ENCODE measurements at regions not wholly inside any gene's neighbourhood (a gene's known extent, or its start where the extent isn't known, plus 50 kb on each side); places are given as distances from the start of the nearest gene placed in this dataset.

GRCh38 chr1:4171480-4172450 is 271.7 kb upstream of the C1orf174 start:
- Histone ChIP-seq H3K27me3 (peaks cover 0 to 67% (median 4%) of the 10 kb centered on the region in 3 donors), H3K4me3 (no peak overlapping the region), H3K27ac (no peak overlapping the region), H3K4me1 (no peaks in the 10 kb centered on the region), H3K36me3 (no peaks in the 10 kb centered on the region), H3K9me3 (no peaks in the 10 kb centered on the region)
- intact Hi-C loops (cut with DNase I; ENCODE audit: low total_unique reads) = no loop called here
- TF ChIP-seq POLR2AphosphoS5 (IDR thresholded peaks at IDR 0.05) = no peak
- TF ChIP-seq POLR2A (IDR thresholded peaks at IDR 0.05) = no peak
- TF ChIP-seq EP300 (IDR thresholded peaks at IDR 0.05) = no peak
- 42 to 51% (median 46%) methylated on average over 23 of the region's 23 CpGs for WGBS, 5 donors
- DNase-seq = peak; percentile 16 to 30

GRCh38 chr1:4172644-4173599 is 272.9 kb upstream of the C1orf174 start:
- DNase-seq = peak; percentile 25 to 29
- H3K36me3 ChIP-seq = no peaks in the 10 kb centered on the region
- H3K9me3 ChIP-seq = no peaks in the 10 kb centered on the region
- H3K27me3 ChIP-seq = peaks cover 0 to 58% (median 4%) of the 10 kb centered on the region in 3 donors
- H3K27ac ChIP-seq = no peak overlapping the region
- no peak overlapping the region for H3K4me3 ChIP-seq
- intact Hi-C loops (cut with DNase I; ENCODE audit: low total_unique reads) = no loop called here
- TF ChIP-seq POLR2A (IDR thresholded peaks at IDR 0.05) (no peak), CTCF (IDR thresholded peaks at IDR 0.05) (no peak), EP300 (IDR thresholded peaks at IDR 0.05) (no peak), POLR2AphosphoS5 (IDR thresholded peaks at IDR 0.05) (no peak)
- H3K4me1 ChIP-seq = no peaks in the 10 kb centered on the region
- WGBS, 5 donors = 41 to 50% (median 44%) methylated on average over 11 to 16 of the region's 16 CpGs

- no peaks in the 10 kb centered on the region for H3K36me3 ChIP-seq
- WGBS, 5 donors = 65 to 74% (median 74%) methylated on average over 9 of the region's 9 CpGs
- no peaks in the 10 kb centered on the region for H3K4me1 ChIP-seq
- H3K9me3 ChIP-seq = no peaks in the 10 kb centered on the region
- TF ChIP-seq CTCF (IDR thresholded peaks at IDR 0.05) (no peak), EP300 (IDR thresholded peaks at IDR 0.05) (no peak), POLR2AphosphoS5 (IDR thresholded peaks at IDR 0.05) (no peak), POLR2A (IDR thresholded peaks at IDR 0.05) (no peak)
- peaks cover 0 to 50% (median 4%) of the 10 kb centered on the region in 3 donors for H3K27me3 ChIP-seq
- H3K4me3 ChIP-seq = no peak overlapping the region
- H3K27ac ChIP-seq = no peak overlapping the region
- DNase-seq = no peak
- intact Hi-C loops (cut with DNase I; ENCODE audit: low total_unique reads) = no loop called here
Observed at GRCh38 chr1:4173731-4174130, 273.7 kb upstream of the C1orf174 start.

- no peaks in the 10 kb centered on the region for H3K4me1 ChIP-seq
- H3K36me3 ChIP-seq = no peaks in the 10 kb centered on the region
- no peak for TF ChIP-seq POLR2AphosphoS5 (IDR thresholded peaks at IDR 0.05)
- TF ChIP-seq CTCF (IDR thresholded peaks at IDR 0.05) = no peak
- no peak for TF ChIP-seq EP300 (IDR thresholded peaks at IDR 0.05)
- TF ChIP-seq POLR2A (IDR thresholded peaks at IDR 0.05) = no peak
- H3K27ac ChIP-seq = no peak overlapping the region
- intact Hi-C loops (cut with DNase I; ENCODE audit: low total_unique reads) = no loop called here
- H3K4me3 ChIP-seq = no peak overlapping the region
- peaks cover 0 to 45% (median 4%) of the 10 kb centered on the region in 3 donors for H3K27me3 ChIP-seq
- 82 to 91% (median 88%) methylated on average over 15 to 21 of the region's 21 CpGs for whole genome bisulfite sequencing, 5 donors
- DNase-seq = no peak
- no peaks in the 10 kb centered on the region for H3K9me3 ChIP-seq
Observed at GRCh38 chr1:4174291-4175200, 274.5 kb upstream of the C1orf174 start.
